HG03469 (cell line): ENCODE measurements at regions not wholly inside any gene's neighbourhood (a gene's known extent, or its start where the extent isn't known, plus 50 kb on each side); places are given as distances from the start of the nearest gene placed in this dataset.

Experiments used
- ATAC-seq: cut with Tn5 transposase; IDR thresholded peaks from one replicate; pipeline ENCODE4 v1.9.1; 2021; ENCODE audit warnings: mild to moderate bottlenecking, moderate library complexity, moderate number of reproducible peaks; ENCODE audit not compliant: unreplicated experiment

DNA sequence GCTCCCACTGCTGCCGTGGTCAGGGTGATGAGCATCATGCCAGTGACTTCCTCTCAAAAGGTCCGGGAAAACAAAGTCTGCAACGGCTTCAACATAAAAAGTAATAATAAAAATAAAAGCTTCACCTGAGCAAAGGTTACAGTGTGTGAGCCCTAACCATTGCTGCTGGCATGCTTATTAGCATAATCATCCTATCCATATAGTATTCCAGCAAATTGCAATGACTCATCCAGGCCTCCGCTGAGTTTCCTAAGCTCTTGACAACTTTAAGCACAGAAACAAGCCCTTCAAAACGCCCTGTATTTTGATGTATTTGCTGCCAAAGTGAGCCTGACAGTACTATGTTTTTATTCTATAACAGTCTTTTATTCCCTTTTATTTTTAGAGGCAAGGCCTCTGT, 100.5 kb downstream of the AASDH start:
- ATAC-seq = no peak

DNA sequence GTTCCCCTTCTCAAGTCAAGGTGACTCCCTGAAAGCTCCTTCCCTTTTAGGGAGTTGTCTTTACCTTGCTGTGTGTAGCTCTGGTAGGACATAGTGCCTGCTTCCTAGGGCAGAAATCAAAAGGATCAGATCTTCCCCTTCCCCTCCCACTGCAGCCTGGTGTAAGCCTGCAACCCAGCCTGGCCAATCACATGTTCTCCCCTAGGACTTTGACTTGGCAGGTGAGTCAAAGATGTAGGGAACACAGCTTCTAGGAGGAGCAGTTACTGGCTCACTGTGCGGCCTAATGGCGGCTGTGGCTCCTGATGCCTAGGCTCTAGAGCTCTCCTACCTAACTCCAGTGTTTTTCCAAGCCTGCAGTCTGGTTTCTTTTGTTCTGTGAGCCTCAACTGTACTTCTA, 103.9 kb downstream of the AASDH start:
- no peak for ATAC-seq

DNA sequence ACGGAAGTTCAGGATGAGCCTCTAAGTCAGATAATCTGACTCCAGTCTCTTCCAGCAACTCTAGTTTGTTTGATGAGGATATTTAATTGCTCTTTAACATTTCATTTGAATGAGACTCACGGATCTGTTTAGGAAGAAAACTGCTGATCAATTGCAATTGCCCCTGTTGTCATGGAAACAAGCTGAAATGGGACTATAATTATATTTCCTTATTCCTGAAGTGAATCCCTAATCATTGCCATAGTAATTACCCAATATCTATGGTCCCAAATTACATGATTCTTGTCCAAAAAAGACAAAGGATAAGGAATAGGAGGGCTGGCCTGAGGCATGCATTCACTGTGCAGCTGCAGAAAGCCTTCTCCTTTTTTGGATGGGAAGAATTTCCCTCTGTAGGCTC, 105.3 kb downstream of the AASDH start:
- ATAC-seq = no peak

DNA sequence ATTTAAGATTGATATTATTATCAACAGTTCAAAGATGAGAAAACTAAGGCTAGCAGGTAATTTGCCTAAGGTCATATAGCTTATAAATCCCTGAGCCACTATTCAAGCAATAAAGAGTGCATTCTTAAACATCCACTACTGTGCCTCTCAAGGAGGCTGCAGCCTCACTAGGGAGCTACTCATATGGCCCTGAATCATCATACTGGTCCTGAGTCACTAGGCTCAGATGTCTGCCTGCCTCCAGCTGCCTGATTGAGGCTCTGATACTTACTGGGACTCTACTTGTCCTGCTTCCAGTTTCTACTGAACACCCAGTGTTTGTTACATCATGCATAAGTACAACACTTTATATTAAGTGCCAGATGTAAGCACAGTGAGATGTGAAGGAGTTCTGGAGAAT, 110.7 kb downstream of the AASDH start:
- ATAC-seq = no peak

DNA sequence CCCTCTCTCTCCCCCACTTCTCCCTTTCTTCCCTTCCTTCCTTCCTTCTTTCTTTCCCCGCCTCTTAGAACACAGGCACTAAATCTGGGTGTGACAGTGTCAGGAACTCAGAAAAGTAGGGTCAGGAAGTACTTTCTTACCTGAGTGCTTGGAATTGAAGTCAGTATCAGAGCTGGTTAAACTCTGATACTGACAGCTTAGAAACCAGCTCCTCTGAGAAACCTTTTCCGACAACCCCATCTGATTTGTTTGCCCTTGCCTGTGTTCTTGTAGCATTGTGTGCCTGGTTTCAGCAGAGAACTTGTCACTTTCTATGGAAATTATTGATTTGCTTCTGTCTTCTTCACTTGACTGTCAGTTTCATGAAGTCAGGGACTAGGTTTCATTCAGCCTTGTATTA, 113.9 kb downstream of the AASDH start:
- no peak for ATAC-seq

DNA sequence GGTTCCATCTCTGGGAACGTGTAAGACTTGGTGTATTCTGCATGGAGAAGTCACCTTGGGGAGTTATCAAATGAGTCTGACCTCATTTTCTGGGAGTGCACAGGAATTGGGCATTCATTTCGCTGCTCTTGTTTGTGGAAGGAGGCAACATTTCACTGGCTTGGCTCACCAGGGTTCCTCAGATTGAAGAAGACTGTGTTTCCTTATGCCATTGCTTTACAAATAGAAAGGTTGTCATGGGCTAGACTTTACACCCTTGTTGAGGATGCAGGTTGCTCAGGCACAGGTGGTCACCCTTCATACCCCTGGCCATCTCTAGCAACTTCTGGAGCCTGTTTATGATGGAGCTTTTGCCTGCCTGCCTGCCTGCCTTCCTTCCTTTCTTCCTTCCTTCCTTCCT, 114.4 kb downstream of the AASDH start:
- no peak for ATAC-seq

DNA sequence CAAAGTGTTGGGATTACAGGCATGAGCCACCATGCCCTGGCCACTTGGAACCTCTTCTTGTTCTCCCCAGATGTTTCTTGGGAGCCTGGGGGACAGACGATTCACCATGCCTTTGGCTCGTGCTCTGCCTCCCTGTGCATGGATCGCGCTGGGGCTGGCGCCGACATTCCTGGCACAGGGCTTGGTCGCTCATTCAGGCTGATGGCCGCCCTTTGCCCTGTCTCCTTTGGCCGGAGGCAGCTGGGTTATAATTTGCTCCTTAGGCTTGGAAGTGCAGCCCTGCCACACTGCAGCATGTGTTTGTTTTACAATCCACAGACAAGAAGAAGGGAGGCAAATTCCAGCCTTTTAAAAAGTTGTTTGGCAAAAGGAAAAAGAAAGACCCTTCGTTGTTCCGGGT, 115.3 kb downstream of the AASDH start:
- no peak for ATAC-seq

DNA sequence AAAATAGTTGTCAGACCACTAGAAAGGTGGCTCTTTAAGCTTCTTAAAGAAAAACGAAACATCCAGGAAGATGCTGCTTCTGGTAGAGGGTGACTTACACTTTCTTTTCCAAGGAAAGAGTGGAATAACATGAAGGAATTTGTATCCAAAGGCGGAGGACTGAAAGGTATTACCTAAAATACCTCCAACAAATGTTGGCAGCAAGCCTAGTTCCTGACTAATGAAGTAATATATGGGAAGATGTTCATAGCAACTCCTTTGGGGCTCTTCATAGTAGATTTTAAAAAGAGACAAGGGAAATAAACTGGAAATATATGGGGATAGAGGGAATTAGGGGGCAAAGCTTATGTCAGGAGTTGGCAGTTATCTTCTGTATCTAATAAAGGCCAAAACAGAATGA, 116.2 kb downstream of the AASDH start:
- no peak for ATAC-seq

DNA sequence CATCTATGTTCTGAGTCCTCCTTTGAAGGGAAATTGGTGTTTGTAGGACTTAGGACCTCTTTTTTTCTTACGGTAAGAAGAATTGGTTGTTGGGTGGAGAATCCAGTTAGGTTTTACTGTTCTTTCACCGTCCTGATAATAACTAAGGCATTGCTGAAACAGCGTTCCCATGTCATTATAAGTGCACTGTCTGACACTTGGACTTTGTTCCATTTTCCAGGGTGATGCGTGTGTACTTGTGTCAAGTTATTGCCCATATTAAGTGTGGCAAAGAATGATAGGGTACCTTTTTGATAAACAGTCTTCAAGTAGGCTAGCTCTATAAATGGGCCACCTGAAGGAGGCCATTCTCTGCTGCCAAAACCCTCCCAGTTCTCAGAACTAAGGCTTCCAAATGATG, 119.7 kb downstream of the AASDH start:
- ATAC-seq = no peak

DNA sequence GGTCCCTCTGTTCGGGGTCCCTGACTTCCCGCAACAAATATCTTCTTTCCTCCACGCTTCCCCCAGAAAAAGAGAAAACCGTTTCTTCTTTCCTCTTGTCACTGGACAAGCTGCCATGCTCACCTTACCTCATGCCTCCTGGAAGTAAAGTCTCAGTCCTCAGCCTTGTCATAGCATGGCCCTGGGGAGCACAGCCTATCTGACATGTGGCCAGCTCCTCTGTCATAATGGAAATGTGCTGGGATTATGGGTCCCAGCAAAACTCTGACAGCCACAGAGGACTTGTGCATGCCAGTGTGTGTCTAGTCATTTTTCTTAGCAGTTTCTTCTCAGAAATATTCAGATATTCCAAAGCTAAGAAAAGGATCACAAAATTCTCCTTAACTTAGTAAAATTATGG, 122.4 kb downstream of the AASDH start:
- no peak for ATAC-seq

DNA sequence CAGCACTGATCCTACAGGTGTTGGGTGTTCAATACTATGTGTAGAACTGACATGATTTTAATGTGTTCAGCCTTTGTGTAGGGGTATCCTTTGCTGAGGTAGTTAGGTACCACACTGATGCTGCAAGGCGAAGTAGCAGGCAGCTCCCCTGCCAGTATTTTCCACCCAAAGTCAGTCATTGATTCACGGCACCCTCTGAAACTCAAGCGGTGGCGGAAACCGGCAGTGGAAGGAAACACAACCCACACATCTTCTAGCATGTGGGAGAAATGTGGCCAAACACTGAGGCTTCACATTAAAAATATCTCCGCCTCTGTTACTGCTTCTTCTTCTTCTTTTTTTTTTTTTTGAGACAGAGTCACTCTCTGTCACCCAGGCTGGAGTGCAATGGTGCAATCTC, 126.3 kb downstream of the AASDH start:
- ATAC-seq = peak; percentile 83

DNA sequence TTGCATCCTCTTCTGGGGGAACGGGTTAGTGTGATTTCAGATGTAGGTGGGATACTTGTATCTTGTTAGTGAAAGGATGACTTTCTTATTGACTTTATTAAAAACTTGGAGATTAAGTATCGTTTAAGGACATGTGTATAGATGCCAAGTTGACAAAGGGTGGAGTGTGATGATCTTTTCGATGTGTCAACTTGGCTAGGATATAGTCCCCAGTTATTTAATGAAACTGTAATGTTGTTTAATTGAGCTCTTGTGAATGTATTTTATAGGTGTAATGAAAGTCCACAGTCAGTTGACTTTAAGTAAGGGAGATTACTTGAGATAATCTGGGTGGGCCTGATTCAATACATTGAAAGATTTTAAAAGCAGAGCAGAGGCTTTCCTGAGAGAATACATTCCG, 127.0 kb downstream of the AASDH start:
- no peak for ATAC-seq

DNA sequence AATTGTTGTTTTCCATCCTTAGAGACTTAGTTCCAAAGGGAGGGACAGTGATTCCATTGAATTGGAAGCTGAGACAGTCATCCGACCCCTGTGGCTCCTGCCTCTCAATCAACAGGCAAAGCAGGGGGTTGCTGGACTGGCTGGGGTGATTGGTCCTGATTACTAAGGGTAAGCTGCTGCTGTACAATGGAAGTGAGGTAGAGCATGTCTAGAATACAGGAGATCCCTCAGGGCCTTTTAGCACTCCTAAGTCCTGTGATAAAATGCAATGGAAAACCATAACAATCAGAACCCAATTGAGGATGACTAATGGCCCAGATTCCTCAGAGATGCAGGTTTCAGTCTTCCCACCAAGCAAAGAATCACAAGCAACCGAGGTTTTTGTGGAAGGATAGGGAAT, 127.6 kb downstream of the AASDH start:
- no peak for ATAC-seq

DNA sequence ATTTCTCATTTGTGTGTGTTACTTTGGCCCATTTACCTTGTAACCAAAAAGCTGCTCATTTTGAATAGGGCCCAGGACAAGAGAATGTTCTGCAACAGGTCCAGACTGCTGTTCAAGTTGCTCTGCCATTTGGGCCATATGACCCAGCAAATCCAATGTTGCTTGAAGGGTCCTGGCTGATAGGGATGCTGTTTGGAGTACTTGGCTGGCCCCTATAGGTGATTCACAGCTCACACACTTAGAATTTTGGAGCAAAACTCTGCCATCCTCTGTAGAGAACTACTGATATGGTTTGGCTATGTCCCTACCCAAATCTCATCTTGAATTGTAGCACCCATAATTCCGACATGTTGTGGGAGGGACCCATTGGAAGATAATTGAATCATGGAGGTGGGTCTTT, 131.5 kb downstream of the AASDH start:
- no peak for ATAC-seq

DNA sequence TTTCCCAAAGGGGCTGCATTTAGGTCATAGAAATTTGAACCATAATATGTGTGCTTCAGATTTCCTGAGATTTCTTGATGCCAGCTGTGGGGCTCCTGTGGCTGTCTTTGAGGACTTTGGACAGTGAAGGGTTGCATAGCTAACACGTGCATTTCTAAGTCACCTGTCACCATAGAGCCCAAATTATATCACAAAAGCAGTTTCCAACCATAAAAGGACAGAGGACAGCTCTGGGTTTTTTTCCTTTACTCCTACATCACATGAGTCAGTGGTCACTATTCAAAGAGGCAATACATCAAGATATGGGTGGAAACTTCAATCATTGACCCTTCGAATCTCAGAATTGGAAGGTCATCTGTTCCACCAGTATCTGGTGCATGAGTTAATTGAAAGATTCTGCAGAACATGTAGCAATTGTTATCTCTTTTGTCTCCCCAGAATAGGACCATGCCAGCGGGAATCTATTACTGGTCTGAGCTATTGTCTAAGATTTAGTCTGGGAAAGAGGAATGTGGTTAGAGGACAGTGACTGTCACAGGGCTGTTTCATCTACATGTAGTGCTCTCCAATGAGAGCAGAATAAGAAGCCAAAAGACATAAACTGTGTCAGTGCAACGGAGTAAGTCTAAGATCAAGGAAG, 133.5 kb downstream of the AASDH start:
- no peak for ATAC-seq

DNA sequence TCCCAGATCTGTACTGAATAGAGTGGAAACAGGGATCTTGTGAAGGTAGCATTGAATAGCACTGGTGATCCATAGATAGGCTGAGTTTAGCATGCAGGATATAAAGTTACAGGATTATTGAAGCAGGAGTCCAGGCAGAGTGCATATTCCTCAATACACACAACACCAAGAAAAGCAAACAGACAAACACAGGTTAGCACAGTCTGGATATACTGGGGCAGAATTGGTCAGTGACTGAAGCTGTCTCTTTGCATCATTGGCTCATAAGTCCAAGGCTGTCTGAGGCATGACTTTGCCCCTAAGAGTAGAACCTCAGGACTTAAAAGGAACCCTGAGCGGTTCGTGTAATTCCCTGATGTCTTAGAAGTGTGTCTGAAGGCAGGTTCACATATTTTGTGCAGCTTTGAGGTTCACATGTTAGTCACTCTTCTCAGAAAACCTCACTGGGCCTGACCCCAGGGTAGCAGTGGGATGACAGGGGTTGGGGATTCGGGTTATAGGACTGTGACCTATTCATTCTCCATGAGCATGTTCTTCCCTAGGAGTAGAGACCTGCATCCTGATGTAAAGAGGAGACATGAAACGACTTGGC, 134.6 kb downstream of the AASDH start:
- ATAC-seq = no peak

DNA sequence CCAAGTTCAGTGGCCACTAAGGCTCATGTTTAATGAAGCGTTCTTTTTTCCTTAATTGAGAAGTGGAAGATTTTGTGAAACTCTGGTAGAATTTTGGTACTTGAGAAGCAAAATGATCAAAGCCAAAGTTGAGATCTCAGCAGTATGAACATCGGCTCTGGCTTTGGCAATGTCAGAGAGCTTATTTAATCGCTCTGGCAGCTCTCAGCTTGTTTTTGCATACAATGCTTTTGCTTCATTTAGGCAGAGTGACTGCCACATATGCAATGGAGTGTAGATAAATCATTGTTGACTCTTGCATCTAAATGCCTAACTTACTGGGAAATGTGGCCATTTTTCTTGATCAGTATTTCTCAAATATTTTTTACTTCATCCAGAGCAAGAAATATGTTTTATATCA, 135.7 kb downstream of the AASDH start:
- no peak for ATAC-seq

DNA sequence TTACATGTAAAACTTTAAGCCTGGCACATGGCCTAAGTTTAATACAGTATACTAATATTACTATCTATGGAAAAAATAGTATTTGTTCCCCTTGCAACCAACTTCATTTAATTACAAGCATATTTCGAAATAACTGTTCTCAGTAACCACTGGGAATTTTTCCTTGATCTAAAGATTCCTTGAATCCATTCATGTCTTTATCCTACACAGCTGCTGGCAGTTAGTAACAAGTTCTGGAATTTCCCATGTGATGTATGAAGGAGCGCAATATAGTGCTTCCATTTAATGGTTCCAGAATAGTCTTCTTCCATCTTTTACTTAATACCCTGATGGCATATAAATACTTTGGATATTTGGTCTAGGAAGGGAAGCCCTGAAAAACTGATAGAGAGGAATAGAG, 136.5 kb downstream of the AASDH start:
- no peak for ATAC-seq

DNA sequence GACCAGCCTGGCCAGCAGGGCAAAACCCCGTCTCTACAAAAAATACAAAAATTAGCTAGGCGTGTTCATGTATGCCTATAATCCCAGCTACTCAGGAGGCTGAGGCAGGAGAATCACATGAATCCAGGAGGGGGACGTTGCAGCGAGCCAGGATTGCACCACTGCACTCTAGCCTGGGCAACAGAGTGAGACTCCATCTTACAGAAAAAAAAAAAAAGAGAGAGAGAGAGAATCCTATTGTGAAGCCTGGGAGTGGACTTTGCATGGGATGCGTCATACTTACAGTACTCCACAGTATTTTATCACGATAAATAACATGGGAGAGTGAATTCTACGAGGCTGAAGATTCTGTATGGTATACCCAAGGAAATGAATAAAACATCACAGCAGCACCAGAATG, 139.6 kb downstream of the AASDH start:
- ATAC-seq = no peak

DNA sequence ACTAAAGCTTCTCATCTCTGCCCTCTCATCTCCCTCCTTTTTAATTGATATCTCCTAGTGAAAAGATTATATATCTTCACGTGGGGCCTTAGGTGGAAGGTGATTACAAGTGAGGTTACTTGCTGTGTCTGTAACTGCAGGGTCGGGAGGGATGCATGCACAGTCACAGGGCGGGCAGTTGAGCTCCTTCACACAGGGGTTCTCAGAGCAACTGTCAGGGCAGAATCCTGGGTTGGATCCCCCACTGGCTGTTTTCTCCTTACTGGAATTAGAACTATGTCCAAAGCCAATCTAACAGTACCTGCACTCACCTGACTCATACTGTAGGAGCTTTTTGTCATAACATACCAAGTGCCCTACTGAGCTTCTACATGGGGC, 141.1 kb downstream of the AASDH start:
- ATAC-seq = no peak

DNA sequence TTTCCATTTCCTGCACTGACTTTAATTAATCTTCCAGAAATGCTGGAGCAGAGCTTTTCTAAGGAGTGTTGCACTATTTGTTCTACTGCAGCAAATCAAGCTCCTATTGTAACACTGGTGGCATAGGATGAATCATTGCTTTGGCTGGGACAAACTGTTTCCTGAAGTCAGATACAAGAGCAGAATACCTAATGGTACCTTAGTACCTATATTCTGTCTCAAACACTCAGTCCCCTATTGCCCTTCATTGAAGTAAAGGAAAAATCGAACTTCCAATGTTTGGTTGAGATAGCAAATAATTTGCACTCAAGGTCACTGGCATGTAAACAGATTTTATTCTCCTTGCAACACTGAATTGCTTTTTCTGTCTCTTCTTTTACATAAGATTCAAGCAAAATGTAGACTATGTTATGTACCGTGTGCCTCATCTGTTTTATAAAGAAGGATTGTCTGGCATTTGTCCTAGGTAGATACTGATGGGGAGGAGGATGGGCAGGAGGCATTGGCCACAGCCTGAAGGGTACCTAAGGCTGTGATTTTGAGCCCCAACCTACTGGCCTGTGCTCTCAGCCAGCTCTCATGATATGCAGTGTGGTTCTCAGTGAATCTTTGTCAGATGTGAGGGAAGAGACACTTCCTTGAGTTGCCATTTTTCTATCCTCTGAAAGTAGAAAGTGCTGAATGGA, 141.6 kb downstream of the AASDH start:
- no peak for ATAC-seq

DNA sequence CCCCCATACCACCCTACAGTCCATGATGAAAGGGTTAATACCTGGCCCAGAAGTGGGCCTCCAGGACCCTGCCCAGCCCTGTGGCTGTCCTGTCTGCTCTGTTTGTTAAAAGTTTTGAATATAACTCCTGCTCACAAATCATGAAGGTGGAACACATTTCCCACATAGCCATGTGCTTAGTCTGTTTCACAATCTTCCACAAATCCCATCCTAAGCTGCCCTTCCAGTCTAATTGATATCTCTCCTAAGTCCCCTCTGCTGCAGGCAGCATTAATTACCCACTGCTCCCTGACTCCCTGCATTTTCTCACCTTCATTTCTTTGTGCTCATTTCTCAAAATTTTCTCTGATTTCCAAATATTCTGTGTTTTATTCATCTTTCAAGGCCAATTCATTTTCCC, 142.6 kb downstream of the AASDH start:
- ATAC-seq = no peak

DNA sequence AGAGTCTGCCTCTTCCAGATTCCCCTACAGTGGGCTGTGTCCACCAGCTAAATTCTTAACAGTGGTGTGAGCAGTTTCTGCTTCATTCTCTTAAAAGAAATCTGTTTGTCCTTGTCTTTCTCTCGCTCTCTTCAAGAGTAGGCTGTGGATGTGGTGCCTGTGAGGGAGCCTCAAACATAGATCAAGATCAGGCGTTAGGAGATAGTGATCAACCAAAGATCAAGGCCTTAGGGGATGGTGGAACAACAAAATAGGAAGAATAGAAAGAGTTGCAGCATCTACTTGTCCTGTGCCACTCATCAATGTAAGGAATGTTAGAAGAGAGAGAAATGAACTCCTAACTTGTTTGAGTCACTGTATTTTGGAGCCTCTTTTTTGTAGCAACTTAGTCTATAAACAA, 144.2 kb downstream of the AASDH start:
- no peak for ATAC-seq
